Activated T-cell treated with anti-CD3 and anti-CD28 coated beads for 48 hours (primary cell): ENCODE measurements at regions not wholly inside any gene's neighbourhood (a gene's known extent, or its start where the extent isn't known, plus 50 kb on each side); places are given as distances from the start of the nearest gene placed in this dataset.

Experiments
- DNase-seq: peaks from one replicate; pipeline ENCODE4 v3.0.0-alpha.2; 2020; ENCODE audit warnings: low read depth

DNA sequence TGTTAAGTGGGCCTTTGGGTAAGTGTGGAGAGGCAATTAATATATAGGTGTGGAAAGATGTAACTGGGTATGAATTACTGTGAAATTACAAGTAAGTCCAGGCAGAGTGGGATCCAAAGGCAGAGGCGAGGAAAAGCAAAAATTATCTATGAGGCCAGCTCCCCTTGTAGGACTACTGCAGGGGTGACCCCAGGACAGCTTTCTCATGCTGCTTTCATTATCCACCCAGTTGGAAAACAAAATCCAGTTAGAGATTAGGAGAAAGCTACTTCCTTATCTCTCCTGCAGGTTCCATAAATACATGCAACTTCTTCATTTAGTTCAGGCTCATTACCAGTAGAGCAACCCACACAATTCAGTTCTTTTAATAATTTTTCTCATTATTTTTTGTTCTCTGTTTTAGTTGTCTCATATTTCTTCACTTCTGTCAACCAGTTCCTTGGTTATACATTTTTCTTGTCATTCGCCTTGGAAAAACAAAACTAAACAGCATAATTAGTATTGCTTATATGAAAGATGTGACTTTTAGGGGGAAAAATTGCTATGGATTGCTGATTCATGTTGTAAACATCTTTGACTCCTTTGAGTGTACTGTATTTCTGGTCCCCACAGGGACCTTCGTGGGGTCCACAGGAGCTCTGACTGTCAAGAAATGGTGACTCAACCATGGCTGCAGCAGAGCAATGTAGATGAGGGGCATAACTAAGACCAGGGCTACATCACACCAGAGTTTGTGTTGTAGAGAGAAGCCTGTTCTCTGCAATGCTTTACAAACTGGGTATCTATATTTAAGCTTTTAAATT lies 110.4 kb upstream of the PARD3B start:
- no peak for DNase-seq

DNA sequence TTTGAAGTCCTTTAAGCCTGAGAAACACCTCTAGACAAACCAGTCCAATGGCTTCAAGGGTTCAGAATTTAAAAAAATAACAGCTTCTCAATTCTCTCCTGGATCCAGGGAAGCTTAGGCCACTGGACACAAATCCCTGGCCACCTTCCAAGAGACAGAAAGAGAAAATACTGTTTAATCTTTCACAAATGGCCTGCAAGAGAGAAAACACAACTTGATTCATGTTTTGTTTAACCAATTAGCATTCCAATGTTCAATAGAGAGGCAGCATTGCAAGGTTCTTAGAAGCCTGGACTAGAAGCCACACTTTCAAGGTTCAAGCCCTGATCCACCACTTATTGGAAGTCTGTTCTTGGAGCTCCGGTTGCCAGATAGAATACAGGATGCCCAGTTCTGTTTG lies 109.0 kb upstream of the PARD3B start:
- no peak for DNase-seq

DNA sequence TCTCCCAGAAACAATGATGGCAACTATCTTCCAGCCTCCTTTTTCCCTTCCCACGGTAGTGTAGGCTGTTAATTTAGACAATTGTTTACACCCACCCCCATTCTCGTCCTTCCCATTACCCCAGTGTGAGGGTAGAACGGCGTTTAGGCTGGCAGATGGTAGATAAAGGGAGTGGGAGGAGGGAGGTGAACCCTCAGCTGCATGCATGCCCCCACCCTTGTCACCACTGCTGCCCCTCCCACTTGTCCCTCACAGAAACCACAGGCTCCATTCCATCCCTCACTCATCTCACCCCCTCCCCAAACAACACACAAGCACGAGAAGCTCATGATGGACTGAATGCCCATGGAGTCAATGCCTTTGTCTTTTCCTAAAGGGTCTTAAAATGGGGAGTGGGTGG lies 107.9 kb upstream of the PARD3B start:
- no peak for DNase-seq

DNA sequence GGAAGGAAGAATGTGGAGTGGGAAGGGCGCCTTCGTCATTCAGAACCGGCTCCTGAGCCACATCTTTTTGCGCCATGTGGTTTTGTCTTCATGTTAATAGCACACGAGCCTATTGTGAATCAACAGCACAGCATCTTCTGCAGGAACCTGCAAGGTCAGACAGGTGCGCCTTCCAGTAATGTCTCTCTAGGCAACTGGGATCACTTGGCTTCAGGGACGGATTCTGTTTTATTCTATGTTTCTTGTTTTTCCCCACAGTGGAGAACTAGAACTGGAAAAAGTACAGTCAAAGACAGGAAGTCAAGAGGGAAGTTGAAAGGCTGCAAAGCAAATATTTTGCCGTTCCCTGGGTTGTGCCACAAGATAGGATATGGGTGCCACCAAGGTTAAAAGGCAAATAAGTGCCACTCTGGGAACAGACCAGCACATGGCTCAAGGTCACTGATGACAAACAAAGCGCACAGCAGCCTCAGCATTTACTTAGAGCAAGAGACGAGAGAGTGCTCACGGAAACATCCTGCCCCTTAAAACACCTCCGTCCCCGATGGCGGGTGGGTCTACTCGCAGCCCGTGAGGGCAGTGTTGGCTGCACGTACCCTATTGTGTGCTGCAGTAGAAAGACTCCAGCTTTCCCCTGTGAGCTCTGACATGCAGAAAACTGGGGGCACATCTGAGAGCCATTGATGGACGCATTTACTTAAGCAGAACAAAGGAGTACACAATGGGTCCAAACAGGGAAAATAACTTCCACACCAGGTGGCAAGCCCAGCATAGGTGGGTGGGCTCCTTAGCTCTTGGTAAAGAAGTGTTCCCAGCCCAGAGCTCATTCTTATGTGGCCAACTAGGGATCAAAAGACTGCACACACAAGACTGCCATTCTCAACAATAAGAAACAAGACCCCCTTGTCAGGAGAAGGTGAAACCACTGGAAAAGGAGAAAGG lies 107.2 kb upstream of the PARD3B start:
- DNase-seq, result no peak

DNA sequence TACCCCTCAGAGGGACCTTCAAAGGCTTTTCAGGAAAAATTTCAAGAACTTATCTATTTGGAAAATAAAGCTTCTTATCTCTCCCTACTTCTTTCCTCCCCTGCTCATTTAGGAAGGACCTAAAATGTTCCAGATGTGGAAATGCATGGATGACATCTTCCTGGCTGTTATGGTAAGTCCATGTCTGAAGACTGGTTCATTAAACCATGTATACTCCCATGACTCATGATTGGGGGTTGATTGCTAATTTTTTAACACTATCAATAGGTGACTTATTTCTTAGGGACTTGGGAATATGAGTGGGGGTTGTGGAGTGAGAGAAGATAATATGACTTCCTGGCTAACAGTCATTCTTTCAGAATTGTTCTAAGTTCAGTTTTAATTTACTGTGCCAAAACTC lies 104.0 kb upstream of the PARD3B start:
- no peak for DNase-seq

DNA sequence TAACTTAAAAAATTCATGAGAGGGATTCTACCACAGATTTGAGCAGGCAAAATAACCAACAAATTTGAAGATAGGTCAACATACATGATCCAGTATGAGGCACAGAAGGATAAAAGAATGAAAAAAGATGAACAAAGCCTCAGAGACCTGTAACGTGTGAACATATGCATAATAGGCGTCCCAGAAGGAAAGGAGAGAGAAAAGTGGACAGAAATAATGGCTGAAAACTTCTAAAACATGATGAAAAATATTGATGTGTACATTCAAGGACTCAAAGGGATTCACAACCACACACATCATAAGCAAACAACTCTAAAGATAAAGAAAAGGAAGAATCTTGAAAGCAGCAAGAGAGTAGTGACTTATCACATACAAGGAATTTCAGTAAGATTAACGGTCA lies 100.1 kb upstream of the PARD3B start:
- DNase-seq, result no peak

DNA sequence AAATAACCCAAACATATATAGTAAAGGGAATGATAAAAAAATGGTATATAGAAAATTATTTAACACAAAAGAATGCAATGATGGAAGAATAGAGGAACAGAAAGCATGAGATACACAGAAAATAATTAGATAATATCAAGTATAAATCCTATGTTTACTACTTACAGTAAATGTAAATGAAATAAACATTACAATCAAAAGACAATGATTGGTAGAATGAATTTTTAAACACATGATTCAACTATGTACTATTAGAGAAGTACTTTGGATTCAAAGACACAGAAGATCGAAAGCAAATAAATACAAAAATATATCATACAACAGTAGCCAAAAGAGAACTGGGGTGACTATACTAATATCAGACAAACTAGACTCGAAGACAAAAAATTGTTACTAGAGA lies 97.6 kb upstream of the PARD3B start:
- no peak for DNase-seq

DNA sequence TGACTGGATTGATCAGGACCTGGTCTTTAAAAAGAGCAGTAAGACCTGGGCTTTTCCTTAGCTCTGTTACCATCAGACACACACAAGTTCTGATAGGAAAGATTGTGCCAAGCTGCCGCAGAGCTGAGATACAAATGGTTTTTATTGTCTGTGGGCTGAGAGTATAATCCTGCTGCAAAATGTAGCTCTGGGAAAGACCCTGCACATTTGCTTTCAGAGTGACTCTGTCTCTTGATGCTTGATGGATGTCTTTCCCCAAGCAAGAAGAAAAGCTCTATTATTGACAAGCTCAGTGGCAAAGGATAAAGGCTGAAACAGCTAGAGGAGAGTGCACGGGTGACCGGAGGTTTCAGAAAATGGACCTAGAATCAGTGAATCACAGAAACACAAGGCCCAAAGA lies 95.3 kb upstream of the PARD3B start:
- no peak for DNase-seq

DNA sequence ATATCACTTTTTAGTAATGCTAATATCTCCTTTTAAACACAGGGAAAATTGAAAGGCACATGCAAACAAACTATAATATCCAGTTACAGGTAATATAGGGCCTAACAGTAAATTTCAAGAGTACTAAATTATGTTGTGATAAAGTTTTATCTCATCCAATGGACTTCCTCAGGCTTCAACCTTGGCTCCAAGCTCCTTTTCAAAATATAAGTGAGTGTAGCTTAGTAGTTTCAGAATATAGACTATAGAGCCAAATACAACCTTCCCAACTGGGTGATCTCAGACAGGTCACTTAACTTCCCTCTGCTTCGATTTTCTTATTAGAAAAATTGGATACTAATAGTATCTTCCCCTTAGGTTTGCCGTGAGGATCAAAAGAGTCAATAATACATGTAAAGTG lies 93.5 kb upstream of the PARD3B start:
- DNase-seq, result no peak

DNA sequence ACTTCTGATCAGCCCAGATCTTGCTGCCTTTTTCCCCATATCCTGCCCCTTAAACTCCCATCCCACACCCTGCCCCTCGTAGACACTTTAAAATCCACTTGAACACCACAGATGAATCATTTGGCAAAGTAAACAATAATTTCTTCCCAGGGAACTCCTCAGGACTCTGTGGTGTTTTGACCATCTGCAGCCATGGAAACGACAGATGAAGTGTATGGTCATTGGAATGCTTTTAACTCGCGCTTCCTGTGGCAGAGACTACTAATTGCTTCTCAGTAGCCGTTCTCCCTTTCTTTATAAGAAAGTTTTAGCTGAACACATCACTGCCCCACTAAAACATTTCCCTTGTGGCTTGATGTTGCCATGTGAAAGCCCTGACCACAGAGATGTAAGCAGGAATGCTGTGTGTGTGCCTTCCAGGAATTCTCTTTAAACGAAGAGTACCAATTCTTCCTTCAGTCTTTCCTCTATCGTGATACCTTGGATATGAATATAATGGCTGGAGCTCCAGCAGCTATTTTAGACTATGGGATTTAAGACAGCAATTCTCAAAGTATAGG lies 92.7 kb upstream of the PARD3B start:
- DNase-seq, result no peak

DNA sequence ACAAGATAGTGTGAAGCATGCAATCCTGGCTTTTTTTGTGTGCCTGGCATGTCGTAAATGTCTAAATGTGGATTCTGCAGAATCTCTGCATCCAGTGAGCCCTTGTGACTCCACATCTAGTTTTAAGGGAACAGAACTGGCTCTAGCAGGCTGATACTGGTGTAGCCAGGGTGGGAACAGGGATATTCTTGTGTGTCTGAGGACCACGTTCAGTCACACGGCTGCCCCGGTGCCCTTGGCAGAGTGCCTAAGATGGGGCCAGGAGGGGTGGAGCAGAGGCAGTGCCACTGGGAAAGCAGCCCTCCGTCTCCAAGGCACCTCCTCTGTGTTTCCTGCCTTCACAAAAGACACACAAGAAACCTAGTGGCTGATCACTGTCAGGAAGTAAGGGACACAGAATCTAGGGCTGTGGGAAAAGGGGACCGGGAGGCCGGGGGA lies 91.5 kb upstream of the PARD3B start:
- no peak for DNase-seq

DNA sequence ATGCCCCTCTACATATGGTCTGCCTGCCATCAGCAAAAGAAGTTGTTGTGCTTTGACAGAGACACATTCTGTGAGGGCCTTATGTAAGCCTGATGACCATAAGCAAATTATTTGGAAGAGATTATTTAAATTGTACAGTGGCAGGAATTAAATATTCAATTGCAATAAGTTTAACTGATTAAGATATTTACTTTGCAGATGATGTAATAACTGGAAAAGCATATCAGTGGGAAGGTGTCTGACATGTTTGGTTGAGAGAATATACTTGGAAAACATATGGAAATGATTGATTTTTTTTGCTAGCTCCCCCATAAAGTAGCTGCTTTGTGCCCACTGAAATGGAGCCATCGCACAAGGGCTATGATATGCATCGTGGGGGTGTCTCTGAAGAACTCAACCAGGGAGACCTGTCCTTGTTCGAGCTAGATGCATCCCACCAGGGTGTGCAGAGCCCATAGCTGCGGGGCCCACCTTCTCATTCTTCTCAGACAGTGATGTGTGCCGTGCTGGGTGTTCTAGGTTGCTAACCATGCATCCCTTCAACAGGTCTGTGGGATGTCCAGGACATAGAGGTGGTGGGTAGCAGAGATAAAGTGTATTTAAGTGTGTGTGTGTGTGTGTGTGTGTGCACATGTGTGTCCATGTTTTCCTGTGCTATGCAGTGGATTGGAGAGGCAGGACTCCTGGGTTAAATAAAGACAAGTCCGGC lies 90.4 kb upstream of the PARD3B start:
- no peak for DNase-seq

DNA sequence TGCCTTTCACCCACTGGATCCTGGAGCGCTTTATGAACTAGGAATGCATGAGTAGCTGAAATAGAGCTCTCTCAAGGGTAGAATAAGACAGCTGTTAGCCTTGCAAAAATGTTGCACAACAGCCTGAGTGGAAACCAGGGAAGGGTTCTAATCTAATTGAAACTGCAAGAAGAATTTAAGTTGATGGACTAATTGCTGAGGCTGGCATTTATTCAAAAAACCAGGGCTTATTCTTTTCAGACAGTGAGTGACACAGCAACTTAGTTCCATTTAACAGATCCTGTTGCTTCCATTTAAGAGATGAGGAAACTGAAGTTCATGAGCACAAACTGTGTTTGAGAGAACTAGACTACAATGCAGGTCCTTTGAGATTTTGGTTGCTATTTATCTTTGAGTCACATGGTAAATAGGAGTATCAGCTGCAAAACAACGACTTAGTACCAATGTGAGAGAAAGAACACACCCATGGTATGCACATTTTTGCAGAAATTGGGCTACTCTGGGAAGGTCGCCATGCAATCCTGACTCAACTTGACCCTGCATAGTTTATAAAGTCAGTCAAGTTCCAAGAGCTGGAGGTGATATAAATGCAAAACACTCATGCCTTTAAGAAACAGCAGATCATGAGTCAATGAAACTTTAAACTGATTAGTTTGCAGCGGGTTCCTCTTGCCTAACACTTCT lies 76.4 kb upstream of the PARD3B start:
- DNase-seq, result no peak

DNA sequence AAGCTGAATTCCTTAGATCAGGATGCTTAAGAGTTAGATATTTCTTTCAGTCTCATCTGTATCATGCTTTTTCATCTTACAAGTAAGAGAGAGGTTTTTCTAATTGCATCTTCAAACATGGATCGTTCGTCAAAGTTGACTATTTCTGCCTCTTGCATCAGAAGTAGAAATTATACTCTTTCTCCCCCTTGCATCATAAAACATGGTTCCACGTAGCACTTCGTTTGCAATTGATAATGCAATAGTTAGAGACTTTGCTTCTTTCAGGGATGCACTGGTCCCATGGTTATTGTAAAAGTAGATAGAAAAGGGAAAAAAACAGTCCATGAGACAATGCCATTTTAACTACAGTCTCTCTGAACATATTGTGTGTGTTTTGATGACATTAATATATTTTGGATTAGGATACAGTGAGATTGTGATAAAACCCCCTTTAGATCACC lies 75.1 kb upstream of the PARD3B start:
- no peak for DNase-seq

DNA sequence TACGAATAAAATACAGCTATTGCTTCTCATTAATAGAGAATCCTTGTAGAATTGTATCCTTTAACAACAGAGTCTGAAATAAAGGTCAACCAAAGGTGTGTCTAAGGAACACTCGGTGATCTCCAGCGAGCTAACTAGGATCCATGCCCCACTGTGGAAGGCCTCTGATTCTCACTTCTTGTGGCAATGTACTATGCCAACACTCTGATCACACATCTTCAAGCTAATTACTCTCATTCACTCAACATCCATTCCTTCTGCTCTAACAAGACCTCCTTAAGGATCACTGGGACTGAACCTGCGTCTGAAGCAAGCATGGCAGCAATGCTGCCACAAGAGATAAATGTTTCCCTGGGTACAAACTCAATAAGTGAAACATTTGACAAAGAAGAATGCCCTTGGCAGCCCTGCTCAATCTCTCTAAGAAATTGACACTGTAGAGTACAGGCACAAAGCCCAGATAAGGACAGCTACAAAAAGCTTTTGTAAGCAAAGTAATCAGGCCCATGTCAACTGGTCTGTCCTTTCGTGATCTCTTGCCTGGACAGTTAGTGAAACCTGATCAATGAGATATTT lies 74.6 kb upstream of the PARD3B start:
- DNase-seq, result no peak

DNA sequence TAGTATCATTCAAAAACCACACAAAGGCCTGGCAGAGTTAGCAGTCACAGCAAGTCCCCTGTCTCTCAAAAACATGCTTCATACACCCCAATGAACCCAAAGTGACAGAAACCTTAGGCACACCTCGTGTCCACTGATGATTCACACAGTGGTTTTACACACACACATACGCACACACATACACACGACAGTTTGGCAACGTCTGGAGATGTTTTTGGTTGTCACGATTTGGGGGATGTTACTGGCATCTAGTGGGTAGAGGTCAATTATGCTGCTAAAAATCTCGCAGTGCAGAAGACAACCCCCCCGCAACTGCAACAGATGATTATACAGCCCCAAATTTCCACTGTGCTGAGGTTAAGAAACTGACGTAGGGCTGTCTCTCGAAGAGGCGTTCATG lies 72.9 kb upstream of the PARD3B start:
- no peak for DNase-seq

DNA sequence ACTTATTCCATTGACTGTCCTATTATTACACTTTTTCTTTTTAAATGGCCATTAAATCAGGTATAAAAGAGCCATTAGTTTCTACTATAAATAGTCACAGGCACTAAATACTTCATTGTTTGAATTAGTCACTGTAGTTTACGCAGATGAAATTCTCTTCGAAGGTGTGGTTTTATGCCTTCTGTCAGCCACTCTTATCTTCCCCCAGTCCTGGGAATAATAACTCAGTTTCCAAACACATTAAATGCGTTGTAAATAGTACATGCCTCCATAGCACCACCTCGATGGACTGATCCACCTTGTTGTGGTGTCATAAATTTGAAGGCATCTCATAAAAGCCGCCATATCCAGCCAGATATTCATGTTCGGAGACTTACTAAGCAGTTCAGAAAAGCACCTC lies 72.1 kb upstream of the PARD3B start:
- no peak for DNase-seq

DNA sequence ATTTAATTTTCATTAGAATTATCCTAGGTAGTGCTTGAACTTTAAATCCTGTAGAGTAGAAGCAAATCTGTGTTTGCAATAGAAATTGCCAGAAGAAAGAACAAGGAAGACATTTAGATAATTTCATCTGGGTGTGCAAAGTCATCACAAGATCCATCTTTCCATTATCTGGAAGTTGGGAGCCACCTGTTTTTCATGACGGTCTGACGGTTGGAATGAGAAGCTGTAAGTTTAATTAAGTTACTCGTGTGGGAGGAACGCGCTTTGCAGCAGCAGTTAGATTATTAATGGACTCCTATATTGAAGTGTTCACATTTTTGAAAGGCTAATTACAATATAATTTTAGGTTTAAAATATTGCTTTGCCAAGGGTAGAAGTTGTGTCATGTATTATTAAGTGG lies 69.9 kb upstream of the PARD3B start:
- no peak for DNase-seq

DNA sequence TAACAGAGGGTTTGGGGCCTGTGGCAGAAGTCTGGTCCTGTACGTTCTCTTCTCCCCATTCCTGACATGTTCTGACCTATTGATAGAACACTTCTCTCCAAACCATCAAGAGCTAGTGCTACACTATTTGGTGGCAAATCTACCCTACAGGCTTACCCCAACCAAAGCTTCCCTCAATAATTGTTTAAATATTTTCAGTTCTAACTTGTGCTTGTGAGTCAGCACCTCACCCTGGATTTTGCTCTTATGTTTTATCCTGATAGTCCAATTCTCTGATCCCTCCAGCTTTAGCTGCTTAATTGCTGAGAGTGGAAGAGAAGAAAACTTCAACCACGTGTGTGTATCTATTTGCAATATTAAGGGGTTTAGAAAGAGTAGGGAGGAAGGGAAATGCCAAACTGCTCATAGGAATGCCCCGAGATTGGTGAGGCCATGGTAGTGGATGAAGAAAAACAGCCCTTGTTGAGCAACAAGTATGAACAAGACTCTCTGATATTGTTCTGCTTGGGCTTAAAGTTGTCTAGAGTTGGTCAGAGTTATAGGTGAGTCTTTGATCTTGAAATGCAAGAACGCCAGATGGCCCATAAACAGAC lies 67.8 kb upstream of the PARD3B start:
- no peak for DNase-seq

DNA sequence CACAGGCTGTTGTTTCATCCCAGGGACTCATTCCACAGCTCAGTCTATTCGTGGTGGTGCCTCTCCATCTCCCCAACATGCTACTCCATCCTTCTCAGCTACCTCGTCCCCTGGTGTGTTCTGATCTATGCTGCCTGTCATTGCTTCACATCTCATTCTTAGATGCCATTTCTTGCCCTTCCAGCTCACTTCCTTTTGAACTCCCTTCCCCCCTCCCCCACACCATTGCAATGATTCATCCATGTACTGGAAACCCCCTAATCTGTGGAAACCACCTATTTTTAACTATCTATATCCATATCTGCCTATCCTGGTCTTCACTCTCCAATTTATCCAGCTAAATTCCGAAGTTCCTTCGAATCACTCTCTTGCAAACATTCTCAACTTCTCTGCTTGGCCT lies 65.7 kb upstream of the PARD3B start:
- DNase-seq, result no peak

DNA sequence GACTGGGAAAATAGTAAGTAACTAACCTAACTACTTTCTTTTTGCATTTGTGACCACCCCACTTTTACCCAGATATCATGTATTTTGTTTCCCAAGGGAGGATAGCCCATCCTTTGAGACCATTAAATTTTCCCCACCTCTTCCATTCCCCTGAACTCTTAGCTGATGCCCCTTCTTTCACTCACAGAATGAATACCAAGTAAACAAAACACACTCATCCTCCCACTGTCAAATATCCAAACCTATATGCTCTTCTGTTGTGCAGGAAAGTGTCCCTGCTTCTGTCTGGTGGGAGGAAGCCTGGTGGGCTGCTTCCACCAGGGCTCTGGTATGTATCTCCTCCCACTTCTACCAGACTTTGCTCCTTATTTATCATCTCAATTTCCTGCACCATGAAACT lies 64.6 kb upstream of the PARD3B start:
- no peak for DNase-seq
